ENCODE measurements at regions not wholly inside any gene's neighbourhood (a gene's known extent, or its start where the extent isn't known, plus 50 kb on each side); places are given as distances from the start of the nearest gene placed in this dataset.

- no peaks in the 10 kb centered on the region for H3K9me3 ChIP-seq (ENCODE audit: control insufficient read depth, insufficient read depth, low read length)
- no peaks in the 10 kb centered on the region for H3K4me1 ChIP-seq (ENCODE audit: control insufficient read depth, insufficient read depth, low read length)
- no peak overlapping the region for H4K5ac ChIP-seq (ENCODE audit: low read depth, low read length)
- H3K4me3 ChIP-seq (ENCODE audit: insufficient read depth, low read depth, low read length) = no peak overlapping the region
- dilution Hi-C loops (cut with HindIII; ENCODE audit: low sequenced_read_pairs, unreplicated experiment) = no loop called here
- no peaks in the 10 kb centered on the region for H3K79me1 ChIP-seq (ENCODE audit: low read depth in 1 of 2, low read length in 2 of 2)
- no peak overlapping the region for H2AFZ ChIP-seq (replicated peaks; ENCODE audit: low read length, poor library complexity)
- H3K9ac ChIP-seq (ENCODE audit: low read depth, low read length) = no peak overlapping the region
- H3K18ac ChIP-seq (ENCODE audit: low read depth, low read length) = no peak overlapping the region
- H3K56ac ChIP-seq (ENCODE audit: extremely low read depth, insufficient read depth, low read length) = no peak overlapping the region
- H3K9me1 ChIP-seq (ENCODE audit: insufficient read depth, low read length) = no peaks in the 10 kb centered on the region
- no CpG with 5 or more reads among the region's 2 CpGs for WGBS, 2 experiments (ENCODE audit: extremely low coverage in 2 of 2, insufficient read length in 1 of 2)
- H3K14ac ChIP-seq (replicated peaks; ENCODE audit: low read depth, low read length) = no peak overlapping the region
- H3K4me2 ChIP-seq (ENCODE audit: low read depth, low read length) = no peak overlapping the region
- no peak overlapping the region for H3K23ac ChIP-seq (ENCODE audit: low read depth, low read length)
- ChIA-PET POLR2A (ENCODE audit: unreplicated experiment) (no interaction called here), CTCF (no interaction called here)
- no peaks in the 10 kb centered on the region for H3K36me3 ChIP-seq (ENCODE audit: control insufficient read depth, insufficient read depth, low read length)
- BruUV-seq (replicated peaks) = no TSS peak
- no peak overlapping the region for H2AK9ac ChIP-seq (replicated peaks; ENCODE audit: low read depth, low read length, poor library complexity)
- no peak overlapping the region for H3K27ac ChIP-seq (ENCODE audit: insufficient read depth, low read length)
- H3K27me3 ChIP-seq (ENCODE audit: control insufficient read depth, insufficient read depth, low read length) = no peaks in the 10 kb centered on the region
- no peak for ATAC-seq (ENCODE audit: low read depth)
- no peak overlapping the region for H2AK5ac ChIP-seq (ENCODE audit: low read depth, low read length)
- intact Hi-C loops (cut with micrococcal nuclease) = no loop called here
- H4K8ac ChIP-seq (ENCODE audit: low read depth in 2 of 2, low read length in 2 of 2) = no peak overlapping the region
- no peak overlapping the region for H2BK5ac ChIP-seq (ENCODE audit: low read depth, low read length, poor library complexity, severe bottlenecking)
- no peak overlapping the region for H2BK20ac ChIP-seq (ENCODE audit: low read depth, low read length)
- H2BK120ac ChIP-seq (ENCODE audit: low read depth, low read length) = no peak overlapping the region
- H2BK15ac ChIP-seq (ENCODE audit: low read depth, low read length) = no peak overlapping the region
- DNase-seq = no peak
- TF ChIP-seq RFX5 (IDR thresholded peaks at IDR 0.05; ENCODE audit: low read depth, low read length) (no peak), CHD1 (IDR thresholded peaks at IDR 0.05; ENCODE audit: low read depth, low read length) (no peak), CEBPB (IDR thresholded peaks at IDR 0.05; ENCODE audit: low read depth, low read length) (peak; percentile 32; the same call in 1 of the 2 replicates), MXI1 (IDR thresholded peaks at IDR 0.05; ENCODE audit: borderline replicate concordance, low read depth, low read length) (no peak), MAFK (IDR thresholded peaks at IDR 0.05; ENCODE audit: low read depth, low read length) (no peak)
- TF ChIP-seq, protein P1, sequence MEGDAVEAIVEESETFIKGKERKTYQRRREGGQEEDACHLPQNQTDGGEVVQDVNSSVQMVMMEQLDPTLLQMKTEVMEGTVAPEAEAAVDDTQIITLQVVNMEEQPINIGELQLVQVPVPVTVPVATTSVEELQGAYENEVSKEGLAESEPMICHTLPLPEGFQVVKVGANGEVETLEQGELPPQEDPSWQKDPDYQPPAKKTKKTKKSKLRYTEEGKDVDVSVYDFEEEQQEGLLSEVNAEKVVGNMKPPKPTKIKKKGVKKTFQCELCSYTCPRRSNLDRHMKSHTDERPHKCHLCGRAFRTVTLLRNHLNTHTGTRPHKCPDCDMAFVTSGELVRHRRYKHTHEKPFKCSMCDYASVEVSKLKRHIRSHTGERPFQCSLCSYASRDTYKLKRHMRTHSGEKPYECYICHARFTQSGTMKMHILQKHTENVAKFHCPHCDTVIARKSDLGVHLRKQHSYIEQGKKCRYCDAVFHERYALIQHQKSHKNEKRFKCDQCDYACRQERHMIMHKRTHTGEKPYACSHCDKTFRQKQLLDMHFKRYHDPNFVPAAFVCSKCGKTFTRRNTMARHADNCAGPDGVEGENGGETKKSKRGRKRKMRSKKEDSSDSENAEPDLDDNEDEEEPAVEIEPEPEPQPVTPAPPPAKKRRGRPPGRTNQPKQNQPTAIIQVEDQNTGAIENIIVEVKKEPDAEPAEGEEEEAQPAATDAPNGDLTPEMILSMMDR (conservative IDR thresholded peaks at IDR 0.05; ENCODE audit: low read depth, low read length) = no peak
- in situ Hi-C loops (cut with MboI; ENCODE audit: low sequenced_read_pairs) = no loop called here
- no peak overlapping the region for H3K4ac ChIP-seq (ENCODE audit: low read depth, low read length)
- H4K20me1 ChIP-seq (ENCODE audit: insufficient read depth, low read length) = no peaks in the 10 kb centered on the region
- no peak overlapping the region for H4K91ac ChIP-seq (ENCODE audit: insufficient read depth, low read depth, low read length)
Measured at GRCh38 chr3:31392568-31392967, 140.2 kb upstream of the STT3B start.

Measured in IMR-90 (cell line).